ENCODE measurements at regions not wholly inside any gene's neighbourhood (a gene's known extent, or its start where the extent isn't known, plus 50 kb on each side); places are given as distances from the start of the nearest gene placed in this dataset.

GRCh38 chr2:52703004-52703403, 1064.6 kb upstream of the CHAC2 start:
- H3K4me1 Mint-ChIP-seq = no peaks in the 10 kb centered on the region

DNA sequence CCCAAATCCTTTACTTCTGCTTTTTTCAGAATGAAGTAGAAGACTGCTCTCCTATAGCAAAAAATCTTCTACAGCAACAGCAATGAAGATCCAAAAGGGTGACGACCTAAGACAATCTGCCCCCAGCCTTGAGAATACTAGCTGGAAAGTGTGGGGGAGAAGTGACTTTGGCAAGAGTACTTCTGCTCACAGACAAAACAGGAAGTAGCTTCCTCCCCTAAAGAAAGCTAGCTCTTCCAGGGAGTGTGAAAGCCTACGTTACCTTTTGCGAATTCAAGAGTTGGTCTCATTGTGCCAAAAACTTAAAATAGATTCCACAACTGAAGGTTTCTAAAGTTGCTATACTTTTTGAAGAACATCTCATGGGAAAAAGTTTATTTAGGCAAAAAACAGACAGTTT, 1069.2 kb upstream of the CHAC2 start:
- no peak overlapping the region for H3K27ac Mint-ChIP-seq
- DNase-seq (no peak), ATAC-seq (ENCODE audit: low read depth in 2 of 2) (no peak)
- no peaks in the 10 kb centered on the region for H3K27me3 Mint-ChIP-seq
- no peaks in the 10 kb centered on the region for H3K4me1 Mint-ChIP-seq
- H3K4me3 Mint-ChIP-seq = no peak overlapping the region
- peaks cover 0 to 4% (median 1%) of the 10 kb centered on the region in 7 donors for H3K9me3 Mint-ChIP-seq
- no peaks in the 10 kb centered on the region for H3K36me3 Mint-ChIP-seq

More at GRCh38 chr2:52703004-52703403, 1064.6 kb upstream of the CHAC2 start:
- no peak overlapping the region for H3K27ac Mint-ChIP-seq
- DNase-seq (no peak), ATAC-seq (ENCODE audit: low read depth in 2 of 2) (no peak)
- H3K9me3 Mint-ChIP-seq = peaks cover 1 to 13% (median 7%) of the 10 kb centered on the region in 7 donors
- H3K27me3 Mint-ChIP-seq = no peaks in the 10 kb centered on the region
- H3K36me3 Mint-ChIP-seq = no peaks in the 10 kb centered on the region
- no peak overlapping the region for H3K4me3 Mint-ChIP-seq

- Mint-ChIP-seq H3K27me3 (no peaks in the 10 kb centered on the region), H3K9me3 (peaks cover 0 to 5% (median 3%) of the 10 kb centered on the region in 7 donors), H3K36me3 (no peaks in the 10 kb centered on the region), H3K4me1 (no peaks in the 10 kb centered on the region), H3K4me3 (no peak overlapping the region), H3K27ac (no peak overlapping the region)
- ATAC-seq (ENCODE audit: low read depth in 2 of 2) = no peak
- DNase-seq = no peak
These were observed 1069.9 kb upstream of the CHAC2 start for GRCh38 chr2:52697690-52698089.

DNA sequence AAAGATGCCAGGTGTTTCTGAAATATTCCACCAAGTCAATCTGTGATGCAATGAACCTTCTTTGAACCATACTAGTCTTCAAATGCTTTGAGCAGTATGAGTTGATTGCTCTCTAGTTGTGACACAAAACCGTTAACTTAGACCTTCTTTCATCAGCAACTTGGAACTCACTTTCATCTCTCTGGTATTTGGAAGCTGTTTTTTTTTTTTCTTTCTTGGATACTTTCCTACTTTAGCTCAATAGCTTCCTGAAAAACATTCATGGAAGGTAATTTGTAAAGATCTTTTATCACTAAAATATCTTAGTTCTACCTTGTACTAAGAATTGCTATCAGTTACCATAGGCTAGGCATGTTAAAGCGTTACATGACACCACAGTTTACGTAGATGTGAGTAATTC, 1071.9 kb upstream of the CHAC2 start:
- no peaks in the 10 kb centered on the region for H3K4me1 Mint-ChIP-seq
- H3K36me3 Mint-ChIP-seq = no peaks in the 10 kb centered on the region
- peaks cover 0 to 5% (median 1%) of the 10 kb centered on the region in 7 donors for H3K9me3 Mint-ChIP-seq
- ATAC-seq (ENCODE audit: low read depth in 2 of 2) (no peak), DNase-seq (no peak)
- H3K27me3 Mint-ChIP-seq = no peaks in the 10 kb centered on the region
- no peak overlapping the region for H3K4me3 Mint-ChIP-seq
- H3K27ac Mint-ChIP-seq = no peak overlapping the region

DNA sequence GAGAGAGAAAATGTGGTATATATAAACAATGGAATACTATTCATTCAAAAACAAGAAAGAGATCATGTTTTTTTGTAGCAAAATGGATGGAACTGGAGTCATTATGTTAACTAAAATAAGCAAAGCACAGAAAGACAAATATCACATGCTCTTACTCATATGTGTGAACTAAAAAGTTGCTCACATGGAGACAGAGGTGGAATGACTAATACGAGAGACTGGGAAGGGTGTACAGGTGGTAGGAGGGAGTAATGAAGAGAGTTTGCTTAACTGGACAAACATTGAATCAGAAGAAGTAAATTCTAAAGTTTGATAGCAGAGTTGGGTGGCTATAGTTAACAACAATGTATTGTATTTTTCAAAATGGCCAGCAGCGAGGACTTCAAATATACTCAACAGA, 1080.7 kb upstream of the CHAC2 start:
- peaks cover 7 to 22% (median 16%) of the 10 kb centered on the region in 7 donors for H3K9me3 Mint-ChIP-seq
- ATAC-seq (ENCODE audit: low read depth in 2 of 2) (no peak), DNase-seq (no peak)
- H3K36me3 Mint-ChIP-seq = peaks cover 0 to 8% of the 10 kb centered on the region in 2 donors
- H3K27me3 Mint-ChIP-seq = no peaks in the 10 kb centered on the region
- no peak overlapping the region for H3K27ac Mint-ChIP-seq
- H3K4me3 Mint-ChIP-seq = no peak overlapping the region
- no peaks in the 10 kb centered on the region for H3K4me1 Mint-ChIP-seq

DNA sequence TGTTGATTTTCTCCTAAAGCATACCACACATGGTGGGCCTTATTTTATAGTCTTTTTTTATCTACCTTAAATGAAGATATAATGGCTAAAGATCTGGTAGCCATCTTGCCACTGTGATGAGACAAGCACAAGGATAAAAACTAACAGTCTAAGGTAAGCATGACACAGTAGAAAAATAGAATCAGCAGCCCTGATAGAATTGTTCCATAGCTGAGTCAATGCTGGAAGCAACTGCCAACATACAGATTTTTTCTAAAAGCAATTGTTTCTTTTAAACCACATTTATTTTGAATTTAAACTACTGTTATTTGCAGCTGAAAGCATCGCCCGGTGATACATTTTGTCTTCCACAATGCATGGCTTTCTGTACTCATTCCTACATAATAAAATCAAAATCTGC, 1091.5 kb upstream of the CHAC2 start:
- DNase-seq (no peak), ATAC-seq (ENCODE audit: low read depth in 2 of 2) (no peak)
- Mint-ChIP-seq H3K27me3 (no peaks in the 10 kb centered on the region), H3K27ac (no peak overlapping the region), H3K4me3 (no peak overlapping the region), H3K36me3 (no peaks in the 10 kb centered on the region), H3K4me1 (no peaks in the 10 kb centered on the region), H3K9me3 (peaks cover 0 to 15% (median 7%) of the 10 kb centered on the region in 7 donors)

DNA sequence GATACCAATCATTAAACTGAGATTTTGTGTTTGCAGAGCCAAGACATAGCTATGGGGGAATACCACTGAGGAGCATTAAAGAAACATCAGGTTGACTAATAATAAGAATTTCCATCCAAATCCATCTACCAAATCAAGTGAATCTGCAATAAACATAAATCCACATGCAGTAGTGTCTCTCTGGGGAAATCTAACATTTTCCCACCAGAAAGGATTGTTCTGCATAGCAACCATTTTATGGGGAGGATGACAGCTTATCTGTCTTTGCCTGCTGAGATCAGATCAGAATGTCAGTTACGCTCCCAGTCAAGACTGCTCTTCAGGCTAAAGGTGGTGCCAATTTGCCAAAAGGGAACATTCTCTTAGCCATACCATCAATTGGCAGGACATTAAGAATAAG, 1098.9 kb upstream of the CHAC2 start:
- Mint-ChIP-seq H3K36me3 (no peaks in the 10 kb centered on the region), H3K9me3 (peaks cover 0 to 20% (median 6%) of the 10 kb centered on the region in 7 donors), H3K4me3 (no peak overlapping the region), H3K27me3 (no peaks in the 10 kb centered on the region), H3K27ac (no peak overlapping the region), H3K4me1 (no peaks in the 10 kb centered on the region)
- no peak for DNase-seq
- no peak for ATAC-seq (ENCODE audit: low read depth in 2 of 2)

DNA sequence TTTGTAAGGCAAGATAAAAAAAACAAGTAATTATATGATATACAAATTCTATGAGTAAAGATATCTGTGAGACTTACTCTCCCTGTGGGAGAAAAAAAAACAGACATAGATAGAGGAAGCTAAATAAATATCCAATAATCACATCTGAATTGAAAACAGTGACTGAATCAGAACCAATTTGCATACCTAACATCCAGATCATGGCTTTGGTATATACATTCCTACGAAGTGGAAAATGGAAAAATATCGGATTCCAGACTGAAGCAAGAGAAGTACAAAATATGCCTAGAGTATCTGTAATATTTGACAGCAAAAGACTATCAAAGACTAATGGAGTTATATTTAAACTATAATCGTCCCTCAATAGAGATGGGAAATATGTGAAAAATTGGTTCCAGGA, 1108.1 kb upstream of the CHAC2 start:
- no peak overlapping the region for H3K4me3 Mint-ChIP-seq
- H3K36me3 Mint-ChIP-seq = no peaks in the 10 kb centered on the region
- no peaks in the 10 kb centered on the region for H3K4me1 Mint-ChIP-seq
- H3K9me3 Mint-ChIP-seq = peaks cover 0 to 9% (median 5%) of the 10 kb centered on the region in 7 donors
- no peak overlapping the region for H3K27ac Mint-ChIP-seq
- DNase-seq (no peak), ATAC-seq (ENCODE audit: low read depth in 2 of 2) (no peak)
- H3K27me3 Mint-ChIP-seq = no peaks in the 10 kb centered on the region

- no peak overlapping the region for H3K4me3 Mint-ChIP-seq
- no peaks in the 10 kb centered on the region for H3K36me3 Mint-ChIP-seq
- no peak overlapping the region for H3K27ac Mint-ChIP-seq
- peaks cover 0 to 12% (median 8%) of the 10 kb centered on the region in 7 donors for H3K9me3 Mint-ChIP-seq
- H3K27me3 Mint-ChIP-seq = no peaks in the 10 kb centered on the region
- ATAC-seq (ENCODE audit: low read depth in 2 of 2) (no peak), DNase-seq (no peak)
- H3K4me1 Mint-ChIP-seq = no peaks in the 10 kb centered on the region
These were observed 1109.0 kb upstream of the CHAC2 start for GRCh38 chr2:52658598-52658997.

DNA sequence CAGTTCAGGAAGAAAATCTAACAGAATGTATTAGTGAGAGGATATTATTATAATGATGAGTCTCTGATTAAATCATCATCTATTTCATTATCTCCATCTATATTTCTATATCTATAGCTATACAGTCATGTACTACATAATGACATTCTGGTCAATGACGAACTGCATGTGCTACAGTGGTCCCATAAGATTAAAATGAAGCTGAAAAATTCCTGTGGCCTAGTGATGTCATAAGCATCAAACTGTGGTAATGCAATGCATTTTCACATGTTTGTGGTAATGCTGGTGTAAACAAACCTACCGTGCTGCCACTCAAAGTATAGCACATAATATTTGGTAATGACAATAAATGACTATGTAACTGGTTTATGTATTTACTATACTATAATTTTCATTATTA, 1127.9 kb upstream of the CHAC2 start:
- Mint-ChIP-seq H3K9me3 (peaks cover 0 to 20% (median 4%) of the 10 kb centered on the region in 7 donors), H3K4me1 (no peaks in the 10 kb centered on the region), H3K27ac (no peak overlapping the region), H3K36me3 (no peaks in the 10 kb centered on the region), H3K27me3 (no peaks in the 10 kb centered on the region), H3K4me3 (no peak overlapping the region)
- ATAC-seq (ENCODE audit: low read depth in 2 of 2) (no peak), DNase-seq (no peak)

- Mint-ChIP-seq H3K36me3 (no peaks in the 10 kb centered on the region), H3K4me3 (no peak overlapping the region), H3K27me3 (no peaks in the 10 kb centered on the region), H3K27ac (no peak overlapping the region), H3K4me1 (no peaks in the 10 kb centered on the region), H3K9me3 (peaks cover 0 to 12% (median 5%) of the 10 kb centered on the region in 7 donors)
- ATAC-seq (ENCODE audit: low read depth in 2 of 2) (no peak), DNase-seq (no peak)
These were observed 1135.1 kb upstream of the CHAC2 start for GRCh38 chr2:52632543-52632942.

GRCh38 chr2:52629944-52630343, 1137.7 kb upstream of the CHAC2 start:
- peaks cover 2 to 12% (median 7%) of the 10 kb centered on the region in 7 donors for H3K9me3 Mint-ChIP-seq
- no peak overlapping the region for H3K27ac Mint-ChIP-seq
- DNase-seq (no peak), ATAC-seq (ENCODE audit: low read depth in 2 of 2) (no peak)
- no peaks in the 10 kb centered on the region for H3K36me3 Mint-ChIP-seq
- H3K4me1 Mint-ChIP-seq = no peaks in the 10 kb centered on the region
- no peak overlapping the region for H3K4me3 Mint-ChIP-seq
- H3K27me3 Mint-ChIP-seq = no peaks in the 10 kb centered on the region

DNA sequence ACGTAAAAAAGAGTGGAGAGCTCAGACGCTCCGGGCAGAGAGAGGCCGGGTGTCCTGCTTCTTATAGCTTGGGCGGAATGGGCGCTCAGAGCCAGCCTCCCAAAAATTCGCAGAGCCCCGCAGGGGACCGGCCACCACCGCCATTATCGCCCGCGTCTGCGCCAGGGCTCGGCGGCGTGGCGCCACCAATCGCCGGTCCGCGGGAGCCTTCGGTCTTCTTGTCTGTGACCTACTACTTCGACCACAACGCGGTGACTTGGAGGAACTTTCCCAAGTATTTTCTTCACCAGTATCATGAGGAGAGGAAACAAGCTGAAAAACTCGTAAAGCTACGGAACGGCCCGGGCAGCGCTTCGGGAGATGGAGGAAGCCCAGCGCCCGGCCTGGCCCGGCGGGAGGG, 1138.1 kb upstream of the CHAC2 start:
- ATAC-seq (ENCODE audit: low read depth in 2 of 2) = no peak
- Mint-ChIP-seq H3K4me3 (no peak overlapping the region), H3K4me1 (no peaks in the 10 kb centered on the region), H3K27ac (no peak overlapping the region), H3K36me3 (no peaks in the 10 kb centered on the region), H3K27me3 (no peaks in the 10 kb centered on the region), H3K9me3 (peaks cover 2 to 16% (median 7%) of the 10 kb centered on the region in 7 donors)
- no peak for DNase-seq

DNA sequence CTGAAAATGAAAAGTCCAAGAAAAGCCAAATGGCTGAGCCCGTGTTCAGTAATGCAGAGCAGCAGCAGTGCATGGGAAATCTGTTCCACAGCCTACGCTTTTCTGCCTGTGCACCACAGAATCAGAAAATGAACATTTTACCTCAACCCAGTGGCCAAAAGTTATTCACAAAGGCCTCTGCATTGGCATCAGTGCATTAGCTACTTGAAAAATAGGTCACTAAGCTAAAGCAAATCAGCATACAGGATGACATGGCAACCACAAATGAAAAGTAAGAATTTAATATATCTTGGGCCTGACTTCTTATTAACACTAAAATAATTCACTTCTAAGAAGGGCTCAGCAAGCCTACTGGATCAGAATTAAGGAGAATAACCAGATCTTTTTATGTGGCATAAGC, 1145.3 kb upstream of the CHAC2 start:
- no peak overlapping the region for H3K27ac Mint-ChIP-seq
- no peak overlapping the region for H3K4me3 Mint-ChIP-seq
- no peak for DNase-seq
- no peaks in the 10 kb centered on the region for H3K4me1 Mint-ChIP-seq
- H3K9me3 Mint-ChIP-seq = peaks cover 0 to 8% (median 2%) of the 10 kb centered on the region in 7 donors
- H3K36me3 Mint-ChIP-seq = no peaks in the 10 kb centered on the region
- no peaks in the 10 kb centered on the region for H3K27me3 Mint-ChIP-seq
- no peak for ATAC-seq (ENCODE audit: low read depth in 2 of 2)

DNA sequence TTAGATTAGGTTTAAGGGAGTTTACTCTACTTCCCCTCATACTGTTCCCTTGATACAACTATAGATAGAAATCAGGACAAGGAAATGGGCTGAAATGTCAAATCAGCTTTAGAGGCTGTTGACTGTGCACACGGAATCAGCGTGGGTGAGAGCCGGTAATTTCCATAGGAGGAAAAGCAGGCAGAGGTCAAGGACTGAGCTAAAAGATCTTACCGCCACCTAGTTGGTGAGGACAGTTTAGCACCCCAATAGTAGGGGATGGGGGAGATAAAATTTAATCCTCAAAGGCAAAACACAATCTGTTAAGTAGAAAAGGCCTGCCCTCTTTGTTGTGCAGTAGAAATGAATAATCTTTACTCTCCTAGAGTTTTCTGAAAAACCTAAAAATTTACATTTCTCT, 1154.5 kb upstream of the CHAC2 start:
- Mint-ChIP-seq H3K27ac (no peak overlapping the region), H3K9me3 (peaks cover 0 to 11% (median 0%) of the 10 kb centered on the region in 7 donors), H3K27me3 (no peaks in the 10 kb centered on the region), H3K4me1 (no peaks in the 10 kb centered on the region), H3K4me3 (no peak overlapping the region), H3K36me3 (no peaks in the 10 kb centered on the region)
- no peak for DNase-seq
- no peak for ATAC-seq (ENCODE audit: low read depth in 2 of 2)
